ENCODE measurements at regions not wholly inside any gene's neighbourhood (a gene's known extent, or its start where the extent isn't known, plus 50 kb on each side); places are given as distances from the start of the nearest gene placed in this dataset.

- no peak for DNase-seq (ENCODE audit: extremely low spot score)
- H3K27me3 ChIP-seq = no peaks in the 10 kb centered on the region
- TF ChIP-seq POLR2A (IDR thresholded peaks at IDR 0.05; ENCODE audit: low read depth) (no peak), POLR2AphosphoS5 (IDR thresholded peaks at IDR 0.05) (no peak), EP300 (IDR thresholded peaks at IDR 0.05) (no peak)
- TF ChIP-seq, protein P1, sequence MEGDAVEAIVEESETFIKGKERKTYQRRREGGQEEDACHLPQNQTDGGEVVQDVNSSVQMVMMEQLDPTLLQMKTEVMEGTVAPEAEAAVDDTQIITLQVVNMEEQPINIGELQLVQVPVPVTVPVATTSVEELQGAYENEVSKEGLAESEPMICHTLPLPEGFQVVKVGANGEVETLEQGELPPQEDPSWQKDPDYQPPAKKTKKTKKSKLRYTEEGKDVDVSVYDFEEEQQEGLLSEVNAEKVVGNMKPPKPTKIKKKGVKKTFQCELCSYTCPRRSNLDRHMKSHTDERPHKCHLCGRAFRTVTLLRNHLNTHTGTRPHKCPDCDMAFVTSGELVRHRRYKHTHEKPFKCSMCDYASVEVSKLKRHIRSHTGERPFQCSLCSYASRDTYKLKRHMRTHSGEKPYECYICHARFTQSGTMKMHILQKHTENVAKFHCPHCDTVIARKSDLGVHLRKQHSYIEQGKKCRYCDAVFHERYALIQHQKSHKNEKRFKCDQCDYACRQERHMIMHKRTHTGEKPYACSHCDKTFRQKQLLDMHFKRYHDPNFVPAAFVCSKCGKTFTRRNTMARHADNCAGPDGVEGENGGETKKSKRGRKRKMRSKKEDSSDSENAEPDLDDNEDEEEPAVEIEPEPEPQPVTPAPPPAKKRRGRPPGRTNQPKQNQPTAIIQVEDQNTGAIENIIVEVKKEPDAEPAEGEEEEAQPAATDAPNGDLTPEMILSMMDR (IDR thresholded peaks at IDR 0.05) = no peak
- H3K4me1 ChIP-seq = no peaks in the 10 kb centered on the region
- no peak overlapping the region for H3K4me3 ChIP-seq
- no peaks in the 10 kb centered on the region for H3K36me3 ChIP-seq
- WGBS = 62% methylated on average over 2 of the region's 2 CpGs
- intact Hi-C loops (cut with DNase I) = no loop called here
- no peak overlapping the region for H3K27ac ChIP-seq (replicated peaks in 1 of 4)
- peaks cover 0 to 9% (median 1%) of the 10 kb centered on the region in 4 donors for H3K9me3 ChIP-seq
Observed at GRCh38 chr7:116083796-116084195, 53.2 kb upstream of the TFEC start.

GRCh38 chr7:116086547-116087045 lies 56.0 kb upstream of the TFEC start:
- H3K4me3 ChIP-seq = no peak overlapping the region
- WGBS = 89% methylated on average over 3 of the region's 3 CpGs
- intact Hi-C loops (cut with DNase I) = no loop called here
- TF ChIP-seq POLR2A (IDR thresholded peaks at IDR 0.05; ENCODE audit: low read depth) (no peak), POLR2AphosphoS5 (IDR thresholded peaks at IDR 0.05) (no peak), EP300 (IDR thresholded peaks at IDR 0.05) (no peak)
- TF ChIP-seq, protein P1 (IDR thresholded peaks at IDR 0.05) = no peak
- no peak overlapping the region for H3K27ac ChIP-seq (replicated peaks in 1 of 4)
- no peak for DNase-seq (ENCODE audit: extremely low spot score)
- no peaks in the 10 kb centered on the region for H3K4me1 ChIP-seq
- H3K36me3 ChIP-seq = no peaks in the 10 kb centered on the region
- H3K9me3 ChIP-seq = no peaks in the 10 kb centered on the region
- no peaks in the 10 kb centered on the region for H3K27me3 ChIP-seq

GRCh38 chr7:116087291-116087690 lies 56.7 kb upstream of the TFEC start:
- DNase-seq (ENCODE audit: extremely low spot score) = no peak
- Histone ChIP-seq H3K27me3 (no peaks in the 10 kb centered on the region), H3K27ac (replicated peaks in 1 of 4) (no peak overlapping the region), H3K4me1 (no peaks in the 10 kb centered on the region), H3K36me3 (no peaks in the 10 kb centered on the region), H3K9me3 (no peaks in the 10 kb centered on the region), H3K4me3 (no peak overlapping the region)
- intact Hi-C loops (cut with DNase I) = no loop called here
- TF ChIP-seq POLR2A (IDR thresholded peaks at IDR 0.05; ENCODE audit: low read depth) = no peak
- TF ChIP-seq, protein P1 (IDR thresholded peaks at IDR 0.05) = no peak
- no peak for TF ChIP-seq EP300 (IDR thresholded peaks at IDR 0.05)
- TF ChIP-seq POLR2AphosphoS5 (IDR thresholded peaks at IDR 0.05) = no peak

- Histone ChIP-seq H3K4me1 (no peaks in the 10 kb centered on the region), H3K4me3 (no peak overlapping the region), H3K27me3 (no peaks in the 10 kb centered on the region), H3K36me3 (no peaks in the 10 kb centered on the region), H3K27ac (replicated peaks in 1 of 4) (no peak overlapping the region), H3K9me3 (no peaks in the 10 kb centered on the region)
- intact Hi-C loops (cut with DNase I) = no loop called here
- no peak for TF ChIP-seq POLR2AphosphoS5 (IDR thresholded peaks at IDR 0.05)
- no peak for TF ChIP-seq EP300 (IDR thresholded peaks at IDR 0.05)
- no peak for TF ChIP-seq POLR2A (IDR thresholded peaks at IDR 0.05; ENCODE audit: low read depth)
- TF ChIP-seq, protein P1 (IDR thresholded peaks at IDR 0.05) = no peak
- no peak for DNase-seq (ENCODE audit: extremely low spot score)
- 67% methylated on average over 2 of the region's 2 CpGs for WGBS
Observed at GRCh38 chr7:116087984-116088383, 57.4 kb upstream of the TFEC start.

GRCh38 chr7:116089293-116089692 lies 58.7 kb upstream of the TFEC start:
- Histone ChIP-seq H3K27me3 (no peaks in the 10 kb centered on the region), H3K36me3 (no peaks in the 10 kb centered on the region), H3K4me1 (no peaks in the 10 kb centered on the region), H3K9me3 (no peaks in the 10 kb centered on the region), H3K4me3 (no peak overlapping the region), H3K27ac (replicated peaks in 1 of 4) (no peak overlapping the region)
- no peak for DNase-seq (ENCODE audit: extremely low spot score)
- intact Hi-C loops (cut with DNase I) = no loop called here
- WGBS = 100% methylated on average over 1 of the region's 1 CpG
- TF ChIP-seq, protein P1 (IDR thresholded peaks at IDR 0.05) = no peak
- TF ChIP-seq EP300 (IDR thresholded peaks at IDR 0.05) (no peak), POLR2A (IDR thresholded peaks at IDR 0.05; ENCODE audit: low read depth) (no peak), POLR2AphosphoS5 (IDR thresholded peaks at IDR 0.05) (no peak)

All from esophagus muscularis mucosa (tissue), 4 donors.